HG02571 (cell line): ENCODE measurements at regions not wholly inside any gene's neighbourhood (a gene's known extent, or its start where the extent isn't known, plus 50 kb on each side); places are given as distances from the start of the nearest gene placed in this dataset.
"Not testable (repeated sequence)": the region's sequence is repeated elsewhere in the genome, so short reads cannot be mapped to it uniquely, and the experiment has no call there.

Experiments used
- ATAC-seq: cut with Tn5 transposase; IDR thresholded peaks from one replicate; pipeline ENCODE4 v1.9.1; 2021; ENCODE audit warnings: mild to moderate bottlenecking, moderate library complexity; ENCODE audit not compliant: unreplicated experiment

DNA sequence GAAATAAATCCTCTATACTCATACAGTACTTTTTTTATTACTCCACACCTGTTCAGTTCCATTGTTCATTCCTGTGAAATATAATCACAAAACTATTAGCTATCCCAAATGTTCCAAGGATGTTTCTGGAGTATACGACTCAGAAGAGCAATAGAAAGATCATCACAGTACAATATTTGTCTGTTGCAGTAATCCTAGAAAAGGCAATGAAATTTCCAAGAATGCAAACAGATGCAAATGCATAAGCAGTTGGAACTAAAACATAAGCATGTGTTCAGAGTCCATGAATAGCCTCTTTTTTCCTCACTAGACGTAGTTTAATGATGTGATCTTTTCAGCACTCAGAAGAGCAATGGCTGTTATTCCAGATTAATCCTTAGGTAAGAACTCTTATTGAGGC lies 55.2 kb downstream of the RTL3 start:
- no peak for ATAC-seq

DNA sequence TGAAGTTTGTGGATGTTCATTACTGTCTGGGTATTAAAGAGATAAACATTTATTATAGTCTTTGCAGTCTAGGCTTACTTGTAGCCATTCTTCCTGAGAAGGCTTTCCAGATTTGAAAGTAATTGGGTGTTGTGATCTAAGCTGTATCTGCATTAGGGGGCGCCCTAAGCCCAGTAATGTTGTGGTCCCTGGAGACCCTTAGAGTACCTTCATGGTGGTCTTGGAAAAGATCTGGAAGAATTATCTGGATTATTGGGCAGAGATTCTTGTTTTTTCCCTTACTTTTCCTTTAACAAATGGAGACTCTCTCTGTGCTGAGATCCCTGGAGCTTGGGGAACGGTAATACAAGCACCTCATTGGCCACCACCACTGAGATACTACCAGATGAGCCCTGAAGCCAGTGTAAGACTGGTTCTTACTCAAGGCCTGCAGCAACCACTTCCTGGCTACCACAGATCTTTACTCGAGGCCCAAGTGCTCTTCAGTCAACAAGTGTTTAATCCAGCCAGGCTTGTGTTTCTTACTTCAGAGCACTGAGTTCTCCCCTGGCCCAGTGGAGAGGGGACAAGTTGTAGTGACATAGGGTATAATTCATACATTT lies 63.1 kb downstream of the RTL3 start:
- ATAC-seq, result no peak

DNA sequence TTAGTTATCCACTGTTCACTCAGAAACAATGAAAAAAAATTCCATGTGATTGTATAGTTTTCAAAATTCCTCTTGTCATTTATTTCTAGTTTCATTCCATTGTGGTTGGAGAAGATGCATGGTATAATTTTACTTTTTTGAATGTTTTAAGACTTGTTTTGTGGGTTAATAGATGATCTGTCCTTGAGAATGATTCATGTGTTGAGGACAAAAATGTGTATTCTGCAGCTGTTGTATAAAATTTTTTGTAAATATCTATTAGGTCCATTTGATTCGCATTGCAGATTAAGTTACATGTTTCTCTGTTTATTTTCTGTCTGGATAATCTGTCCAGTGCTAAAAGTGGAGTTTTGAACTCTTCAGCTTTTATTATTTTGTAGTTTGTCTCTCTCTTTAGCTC lies 65.4 kb downstream of the RTL3 start:
- ATAC-seq, result no peak

DNA sequence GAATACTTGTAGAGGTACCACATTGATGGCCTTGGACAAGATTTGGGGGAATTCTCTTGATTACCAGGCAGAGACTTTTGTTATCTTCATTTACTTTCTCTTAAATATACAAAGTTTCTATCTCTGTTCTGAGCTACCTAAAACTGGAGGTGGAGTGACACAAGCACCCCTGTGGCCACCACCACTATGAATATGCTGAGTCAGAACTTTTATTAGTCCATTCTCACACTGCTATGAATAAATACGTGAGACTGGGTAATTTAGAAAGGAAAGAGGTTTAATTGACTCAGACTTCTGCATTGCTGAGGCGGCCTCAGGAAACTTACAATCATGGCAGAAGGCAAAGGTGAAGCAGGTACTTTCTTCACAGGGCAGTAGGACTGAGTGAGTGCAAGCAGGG lies 67.1 kb downstream of the RTL3 start:
- ATAC-seq, result no peak

DNA sequence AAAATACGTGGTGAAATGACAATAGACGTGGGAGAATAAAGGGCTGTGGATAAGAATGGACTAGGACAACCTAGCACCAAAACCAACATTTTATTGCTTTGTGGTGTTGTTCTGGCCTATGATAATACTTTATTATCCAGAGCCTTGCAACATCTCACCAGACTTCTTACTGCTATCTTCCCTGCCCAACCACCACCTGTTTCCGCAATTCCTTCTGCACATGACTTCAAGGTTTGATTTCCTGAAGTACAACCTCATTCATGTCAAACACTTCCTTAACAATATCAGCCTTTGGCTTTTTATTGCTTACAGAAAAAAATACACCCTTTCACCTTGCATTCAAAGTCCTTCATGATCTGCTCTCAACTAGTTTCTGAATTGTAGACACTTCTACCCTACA lies 84.8 kb downstream of the RTL3 start:
- no peak for ATAC-seq

DNA sequence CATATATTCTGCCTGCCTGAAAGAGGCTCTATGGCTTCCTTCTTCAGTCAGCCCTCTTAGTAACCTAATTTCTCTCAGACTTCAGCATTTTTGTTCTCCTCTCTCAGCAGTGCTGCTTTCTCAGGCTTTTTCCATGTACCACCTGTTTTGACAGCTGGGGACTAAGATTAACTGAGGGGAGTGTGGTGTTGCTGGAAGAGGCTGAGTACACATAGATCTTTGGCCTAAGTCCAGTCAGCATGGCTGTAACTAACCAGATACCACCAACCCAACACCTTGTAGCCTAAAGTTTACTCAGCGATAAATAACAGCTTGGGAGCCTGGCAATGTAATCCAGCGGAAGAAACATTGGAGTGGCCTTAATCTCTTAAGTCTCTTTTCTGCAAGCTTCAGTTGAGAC lies 85.5 kb downstream of the RTL3 start:
- no peak for ATAC-seq

DNA sequence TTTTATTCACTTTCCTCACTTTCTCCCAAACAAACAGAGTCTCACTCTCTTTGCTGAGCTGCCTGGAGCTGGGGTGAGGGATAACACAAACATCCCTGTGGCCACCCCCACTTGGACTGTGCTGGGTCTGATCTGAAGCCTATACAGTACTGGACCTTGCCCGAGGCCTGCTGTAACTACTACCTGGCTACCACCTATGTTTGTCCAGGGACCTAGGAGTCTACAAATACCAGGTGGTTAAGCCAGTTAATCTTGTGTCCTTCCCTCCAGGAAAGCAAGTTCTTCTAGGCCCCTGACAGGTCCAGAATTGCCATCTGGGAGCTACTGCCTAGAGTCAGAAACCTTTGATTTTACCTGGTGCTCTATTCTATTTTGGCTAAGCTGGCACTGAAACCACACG lies 87.3 kb downstream of the RTL3 start:
- ATAC-seq, result no peak

DNA sequence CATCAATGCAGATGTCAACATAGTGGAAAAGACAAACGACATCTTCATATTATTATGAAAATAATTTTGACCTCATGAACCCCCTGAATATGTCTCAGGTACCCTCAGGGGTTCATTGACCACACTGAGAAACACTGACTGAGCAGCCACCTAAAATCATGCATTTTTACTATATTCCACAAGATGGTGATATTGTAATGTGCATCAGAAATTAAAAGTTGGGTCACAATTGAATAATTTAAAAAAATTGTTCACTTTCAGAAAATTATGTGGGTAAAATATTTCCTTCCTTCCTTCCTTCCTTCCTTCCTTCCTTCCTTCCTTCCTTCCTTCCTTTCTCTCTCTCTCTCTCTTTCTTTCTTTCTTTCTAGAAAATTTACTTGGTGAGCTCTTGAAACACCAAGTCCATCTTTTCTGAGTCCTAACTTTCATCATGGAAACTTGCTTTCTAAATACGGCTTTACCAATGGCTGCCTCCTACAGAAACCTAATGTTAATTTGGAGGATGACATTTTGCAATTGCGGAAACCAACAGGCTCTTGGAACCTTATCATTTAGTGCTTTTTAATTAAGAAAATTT lies 103.6 kb downstream of the RTL3 start:
- ATAC-seq, result no peak

DNA sequence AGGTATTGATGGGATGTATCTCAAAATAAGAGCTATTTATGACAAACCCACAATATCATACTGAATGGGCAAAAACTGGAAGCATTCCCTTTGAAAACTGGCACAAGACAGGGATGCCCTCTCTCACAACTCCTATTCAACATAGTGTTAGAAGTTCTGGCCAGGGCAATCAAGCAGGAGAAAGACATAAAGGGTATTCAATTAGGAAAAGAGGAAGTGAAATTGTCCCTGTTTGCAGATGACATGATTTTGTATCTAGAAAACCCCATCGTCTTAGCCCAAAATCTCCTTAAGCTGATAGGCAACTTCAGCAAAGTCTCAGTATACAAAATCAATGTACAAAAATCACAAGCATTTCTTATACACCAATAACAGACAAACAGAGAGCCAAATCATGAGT lies 106.5 kb downstream of the RTL3 start:
- ATAC-seq, result not testable (repeated sequence)

DNA sequence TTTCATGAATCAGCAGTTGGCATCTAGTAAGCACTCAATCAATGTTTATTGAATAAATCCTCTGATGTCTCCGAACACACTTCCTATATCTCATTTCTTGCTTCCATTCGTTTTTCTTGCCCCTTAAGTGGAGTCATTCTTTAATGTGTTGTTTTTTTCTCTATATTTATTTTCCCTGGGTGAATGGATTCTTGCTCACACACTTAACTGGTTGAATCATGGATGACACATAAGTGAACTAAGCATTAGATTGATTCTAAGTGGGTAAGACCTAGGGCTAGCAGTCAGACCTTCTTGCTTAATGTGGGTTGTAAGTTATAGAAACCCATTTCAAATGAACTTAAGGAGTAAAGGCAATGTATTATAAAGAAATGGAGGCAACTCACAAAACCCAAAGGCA lies 111.1 kb downstream of the RTL3 start:
- no peak for ATAC-seq

DNA sequence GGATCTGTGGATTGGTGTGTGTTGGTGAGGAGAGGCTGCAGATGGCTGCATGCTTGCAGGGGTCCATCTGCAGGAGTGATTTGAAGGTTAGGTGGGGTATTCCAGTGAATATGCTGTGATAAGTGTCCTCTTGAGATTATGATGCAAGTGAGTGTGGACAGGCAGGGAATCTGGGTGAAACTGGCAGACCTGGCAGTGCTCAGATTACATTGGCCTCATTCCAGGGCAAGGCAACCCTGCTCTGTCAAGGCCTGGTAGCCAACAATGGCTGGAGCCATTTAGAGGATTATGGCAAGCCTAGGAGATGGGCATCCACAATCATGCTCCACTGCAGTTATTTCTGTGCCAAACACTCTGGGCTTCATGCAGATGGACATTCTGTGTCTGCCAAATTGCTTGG lies 113.9 kb downstream of the RTL3 start:
- ATAC-seq, result no peak

DNA sequence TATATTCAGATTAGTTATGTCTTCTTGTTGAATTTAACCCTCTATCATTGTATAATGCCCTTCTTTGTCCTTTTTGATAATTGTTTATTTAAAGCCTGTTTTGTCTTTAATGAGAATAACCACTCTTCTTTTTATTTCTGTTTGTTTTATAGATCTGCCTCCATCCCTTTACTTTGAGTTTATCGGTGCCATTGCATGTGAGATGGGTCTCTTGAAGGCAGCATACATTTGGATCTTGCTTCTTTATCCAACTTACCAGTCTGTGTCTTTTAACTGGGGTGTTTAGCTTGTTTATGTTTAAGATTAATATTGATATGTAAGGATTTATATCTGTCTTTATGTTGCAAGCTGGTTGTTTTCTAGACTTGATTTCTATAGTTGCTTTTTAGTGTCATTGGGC lies 115.8 kb downstream of the RTL3 start:
- ATAC-seq, result no peak

DNA sequence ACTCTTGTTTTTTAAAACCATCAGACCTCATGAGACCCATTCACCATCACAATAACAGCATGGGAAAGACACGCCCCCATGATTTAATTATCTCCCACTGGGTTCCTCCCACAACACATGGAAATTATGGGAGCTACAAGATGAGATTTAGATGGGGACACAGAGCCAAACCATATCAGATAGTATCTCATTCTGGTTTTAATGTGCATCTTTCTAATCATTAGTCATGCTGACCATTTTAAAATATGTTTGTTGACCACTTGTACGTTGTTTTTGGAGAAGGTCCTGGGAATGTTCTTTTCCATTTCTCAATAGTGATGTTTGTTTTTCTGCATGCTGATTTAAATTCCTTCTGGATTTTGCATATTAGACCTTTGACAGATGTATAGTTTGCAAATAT lies 119.0 kb downstream of the RTL3 start:
- ATAC-seq, result no peak

DNA sequence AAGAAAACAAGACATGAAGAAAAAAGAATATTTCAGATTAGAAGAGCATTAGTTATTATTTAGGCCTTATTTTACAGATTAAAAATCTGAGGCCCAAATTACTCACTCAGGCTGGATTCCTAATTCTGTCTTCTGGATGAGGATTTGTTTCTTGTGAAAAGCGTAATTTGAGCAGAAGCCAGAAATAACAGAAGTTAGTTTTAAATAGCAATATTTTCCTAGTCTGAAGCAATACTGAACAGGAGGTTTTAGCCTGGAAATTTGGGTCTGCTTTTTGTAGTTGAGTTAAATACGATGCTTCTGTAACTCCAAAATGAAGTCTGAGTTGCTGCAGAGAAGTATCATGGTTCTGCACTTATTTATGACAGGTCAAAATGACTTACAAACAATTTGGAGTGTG lies 124.9 kb downstream of the RTL3 start:
- no peak for ATAC-seq

DNA sequence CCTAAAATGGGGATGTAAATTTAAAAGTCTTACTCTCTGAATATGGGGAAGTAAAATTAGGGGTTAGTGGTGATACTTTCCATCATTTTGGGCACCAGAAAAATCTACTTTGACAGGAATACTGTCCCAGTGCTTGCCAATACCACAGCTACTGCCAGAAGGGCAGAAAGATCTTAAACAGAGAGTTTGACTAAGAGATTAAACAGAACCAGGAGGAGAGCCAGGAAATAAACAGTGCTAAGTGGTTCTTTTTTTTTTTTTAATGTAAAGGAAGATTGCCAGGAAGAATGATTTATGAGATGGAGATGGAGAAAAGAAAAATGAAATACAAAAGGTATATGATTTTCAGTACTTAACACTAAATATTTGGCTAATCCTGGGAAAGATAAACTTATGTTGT lies 126.8 kb downstream of the RTL3 start:
- no peak for ATAC-seq

DNA sequence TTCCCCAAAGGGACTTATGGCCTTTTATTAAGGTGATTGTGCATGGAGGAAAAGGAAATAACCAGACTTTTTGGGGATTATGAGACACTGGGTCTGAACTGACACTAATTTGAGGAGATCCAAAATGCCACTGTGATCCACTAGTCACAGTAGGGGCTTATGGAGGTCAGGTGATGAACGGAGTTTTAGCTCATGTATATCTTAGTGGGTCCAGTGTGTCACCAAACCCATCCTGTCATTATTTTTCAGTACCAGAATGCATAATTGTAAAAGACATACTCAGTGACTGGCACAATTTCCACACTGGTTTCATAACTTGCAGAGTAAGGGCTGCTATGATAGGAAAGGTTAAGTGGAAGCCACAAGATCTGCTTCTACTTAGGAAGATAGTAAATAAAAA lies 131.3 kb downstream of the RTL3 start:
- no peak for ATAC-seq

DNA sequence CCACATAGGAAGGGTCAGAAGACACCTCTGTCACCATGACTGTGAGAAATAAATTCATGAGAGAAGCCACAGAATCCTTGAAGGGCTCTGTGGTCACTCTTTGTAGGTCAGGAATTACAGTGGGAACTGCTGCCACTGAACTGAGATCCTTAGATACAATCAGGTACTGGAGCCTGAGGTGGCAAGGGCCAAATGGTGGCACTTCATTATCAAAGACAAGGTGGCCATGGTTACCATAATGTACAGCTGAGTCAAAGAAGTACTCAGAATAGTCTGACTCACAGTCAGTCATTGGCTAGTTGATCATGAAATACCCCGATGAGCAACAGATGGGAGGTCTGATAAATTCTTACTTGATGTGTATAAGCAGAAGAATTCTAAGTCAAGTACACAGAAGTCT lies 131.9 kb downstream of the RTL3 start:
- no peak for ATAC-seq

DNA sequence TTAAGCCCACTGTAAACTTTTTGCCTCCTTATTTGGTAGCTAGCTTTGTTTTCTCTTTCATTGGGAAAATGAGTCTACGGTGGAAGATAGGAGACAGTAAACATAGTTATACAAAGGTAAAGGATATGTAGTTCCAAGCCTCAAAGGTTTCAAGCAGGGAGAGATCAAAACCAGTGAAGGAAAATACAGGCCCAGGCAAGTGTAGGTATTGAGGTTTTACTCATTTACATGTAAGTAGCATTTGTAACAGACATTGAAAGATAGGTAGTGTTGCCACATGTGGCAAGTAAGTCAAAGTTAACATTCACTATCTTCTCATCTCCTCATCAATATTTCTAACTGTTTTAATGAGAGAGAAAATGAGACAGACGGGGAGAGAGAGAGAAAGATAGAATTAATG lies 136.5 kb downstream of the RTL3 start:
- no peak for ATAC-seq

DNA sequence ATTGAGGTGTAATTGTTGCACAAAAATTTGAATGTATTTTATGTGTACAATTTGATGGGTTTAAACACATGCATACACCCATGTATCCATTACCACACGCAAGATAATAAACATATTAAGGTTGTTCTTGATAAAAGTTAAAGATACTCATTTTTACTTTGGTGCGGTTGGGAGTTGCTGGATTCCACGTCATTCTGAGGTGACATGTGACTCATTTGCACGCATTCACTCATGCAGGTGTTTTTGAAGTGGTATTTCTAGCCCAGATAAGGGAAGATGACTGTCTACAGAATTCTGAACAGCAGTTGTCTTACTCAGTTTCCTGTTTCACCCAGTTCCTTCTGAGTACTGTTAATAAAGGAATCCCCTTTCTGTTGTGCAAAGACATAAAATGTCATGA lies 142.0 kb downstream of the RTL3 start:
- peak; percentile 79 for ATAC-seq

DNA sequence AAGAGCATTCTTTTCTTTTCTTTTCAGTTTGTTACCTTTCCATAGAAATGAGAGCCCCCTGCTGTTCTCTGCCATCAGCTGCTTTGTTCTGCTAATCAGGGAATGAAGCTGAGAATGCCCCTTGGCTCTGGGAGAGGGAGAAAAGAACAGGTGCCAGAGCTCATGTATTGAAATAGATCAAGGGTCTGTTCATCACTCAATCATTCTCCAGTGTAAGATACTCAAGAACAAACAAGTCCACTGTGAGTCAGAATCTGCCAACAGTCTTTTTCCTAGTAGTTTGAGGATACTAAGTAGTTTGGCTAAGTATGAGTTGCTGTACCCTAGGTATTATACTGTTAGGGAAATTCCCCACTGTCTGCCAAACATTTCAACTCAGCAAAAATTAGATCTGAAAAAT lies 144.3 kb downstream of the RTL3 start:
- ATAC-seq, result no peak

DNA sequence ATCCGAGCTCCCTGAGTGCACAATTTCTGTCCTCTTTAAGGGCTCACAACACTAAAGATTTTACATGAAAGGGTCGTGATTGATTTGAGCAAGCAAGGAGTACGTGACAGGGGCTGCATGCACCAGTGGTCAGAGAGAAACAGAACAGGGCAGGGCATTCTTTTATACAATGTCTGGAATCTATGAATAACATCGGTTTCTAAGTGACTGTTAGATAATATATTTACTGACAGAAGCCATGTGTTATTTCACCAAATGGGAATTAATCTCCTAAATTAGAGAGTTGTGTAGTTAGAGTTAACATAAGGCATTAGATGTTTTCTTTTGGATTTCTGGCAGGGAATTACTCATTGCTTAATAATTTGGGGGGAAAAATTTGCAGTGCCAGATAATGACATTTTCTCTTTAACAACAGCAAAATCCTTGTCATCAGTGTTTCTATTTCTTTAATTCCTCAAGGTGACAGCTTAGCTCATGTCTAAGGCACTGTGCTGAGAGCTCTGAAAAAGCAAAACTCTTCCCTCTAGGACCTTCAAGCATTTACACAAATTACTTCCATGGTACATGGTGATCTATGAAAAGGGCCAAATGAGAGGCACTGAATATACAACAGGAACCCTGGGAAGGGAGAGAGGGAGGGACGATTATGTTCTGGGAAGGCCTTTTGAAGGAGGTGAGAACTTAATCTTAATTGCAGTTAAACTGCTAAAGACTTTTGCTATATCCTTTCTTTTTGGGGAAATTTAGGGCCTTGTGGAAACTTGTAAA lies 145.0 kb downstream of the RTL3 start:
- ATAC-seq, result no peak

DNA sequence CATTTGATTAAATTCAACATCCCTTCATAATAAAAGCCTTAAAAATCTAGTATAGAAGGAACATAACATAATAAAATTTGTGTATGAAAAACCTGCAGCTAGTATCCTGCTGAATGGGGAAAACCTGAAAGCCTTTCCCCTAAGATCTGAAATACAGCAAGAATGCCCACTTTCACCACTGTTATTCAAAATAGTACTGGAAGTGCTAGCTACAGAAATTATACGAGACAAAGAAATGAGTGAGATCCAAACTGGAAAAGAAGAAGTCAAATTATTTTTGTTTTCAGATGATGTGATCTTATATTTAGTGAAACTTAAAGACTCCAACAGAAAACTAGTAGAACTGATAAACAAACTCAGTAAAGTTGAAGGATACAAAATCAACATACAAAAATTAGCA lies 152.9 kb downstream of the RTL3 start:
- no peak for ATAC-seq

DNA sequence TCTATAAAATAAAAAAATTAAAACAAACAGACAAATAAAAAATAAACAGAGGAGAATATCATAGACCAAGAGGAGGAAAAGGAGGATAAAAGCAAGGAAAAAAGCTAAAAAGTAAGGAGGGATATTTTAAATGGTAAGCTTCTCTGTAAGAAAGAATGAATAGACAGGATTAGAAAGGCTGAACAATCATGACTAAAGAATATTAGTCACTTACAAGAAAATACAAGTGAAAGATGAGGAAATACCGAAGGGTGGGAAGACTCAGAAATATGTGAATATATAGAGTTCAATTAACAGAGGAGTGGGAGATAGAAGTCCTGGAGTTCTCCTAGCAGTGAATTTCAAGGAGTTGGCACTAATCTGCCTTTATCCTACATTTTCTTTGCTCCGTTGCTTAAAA lies 162.6 kb downstream of the RTL3 start:
- no peak for ATAC-seq
